B cell (primary cell): ENCODE measurements at regions not wholly inside any gene's neighbourhood (a gene's known extent, or its start where the extent isn't known, plus 50 kb on each side); places are given as distances from the start of the nearest gene placed in this dataset.

Experiments used
- ATAC-seq: fragments of 200-7000 bp; cut with Tn5 transposase; one replicate; pipeline ENCODE4 v1.10.0; 2021; ENCODE audit warnings: low read depth, mild to moderate bottlenecking, moderate number of reproducible peaks, moderate library complexity
- CTCF ChIA-PET: fragments of 350-600 bp; sonication (Branson Sonifier 250); formaldehyde crosslinking; loops from one replicate; lab custom pipeline; 2021; ENCODE audit warnings: antibody characterized with exemption, inconsistent platforms; lab: Charles Lee
- POLR2A ChIA-PET: fragments of 350-600 bp; sonication (Branson Sonifier 250); formaldehyde crosslinking; loops from one replicate; lab custom pipeline; 2021; ENCODE audit warnings: antibody characterized with exemption; lab: Charles Lee
- DNase-seq: peaks from one replicate; pipeline ENCODE4 v3.0.0; 2013
- H2AFZ ChIP-seq: 2 replicates; pipeline ENCODE4 v1.6.1; 2012; ENCODE audit warnings: mild to moderate bottlenecking, low read depth, low read length; ENCODE audit not compliant: insufficient read depth, poor library complexity, severe bottlenecking
- H3K27ac ChIP-seq, 2 donors: 1 replicate in 1 of 2; 2 replicates in 1 of 2; pipeline ENCODE4 v1.5.1; 2012 to 2013; ENCODE audit warnings: low read length in 2 of 2, mild to moderate bottlenecking in 2 of 2, moderate library complexity in 1 of 2
- H3K27me3 ChIP-seq, 4 experiments: fragments of 200-600 bp in 1 of 4; sonication (generic) in 1 of 4; replicated peaks in 1 of 4; 1 replicate in 2 of 4; 2 replicates in 2 of 4; pipeline versions ENCODE4 v1.6.1 to v1.7.0; 2013 to 2016; ENCODE audit warnings: low read length in 3 of 4, mild to moderate bottlenecking in 2 of 4, mixed read lengths in 1 of 4, moderate library complexity in 1 of 4; ENCODE audit not compliant: insufficient read depth in 4 of 4, control insufficient read depth in 3 of 4; ENCODE audit errors: control extremely low read depth in 1 of 4
- H3K36me3 ChIP-seq, 2 experiments: replicated peaks in 1 of 2; 1 replicate in 1 of 2; 2 replicates in 1 of 2; pipeline versions ENCODE4 v1.6.1 to v1.7.1; 2013; ENCODE audit warnings: low read length in 1 of 2; ENCODE audit not compliant: insufficient read depth in 2 of 2, control insufficient read depth in 1 of 2; ENCODE audit errors: control extremely low read depth in 1 of 2, extremely low read depth in 1 of 2
- H3K4me1 ChIP-seq, 2 donors: fragments of 200-600 bp in 1 of 2; sonication (generic) in 1 of 2; 1 replicate in 1 of 2; 2 replicates in 1 of 2; pipeline versions ENCODE4 v1.5.1 to v1.6.1; 2013 to 2017; ENCODE audit warnings: low read length in 2 of 2; ENCODE audit not compliant: control insufficient read depth in 2 of 2, insufficient read depth in 2 of 2
- H3K4me2 ChIP-seq: replicated peaks from 2 replicates; pipeline ENCODE3; 2012; ENCODE audit warnings: mild to moderate bottlenecking, low read depth, low read length; ENCODE audit not compliant: poor library complexity, severe bottlenecking
- H3K4me3 ChIP-seq, 5 experiments: fragments of 200-600 bp in 1 of 5; sonication (generic) in 1 of 5; 1 replicate in 3 of 5; 2 replicates in 2 of 5; pipeline versions ENCODE4 v1.5.1 to v1.7.0; 2011 to 2016; ENCODE audit warnings: low read length in 4 of 5, mild to moderate bottlenecking in 4 of 5, low read depth in 2 of 5, control low read depth in 1 of 5, moderate library complexity in 1 of 5; ENCODE audit not compliant: insufficient read depth in 1 of 5; ENCODE audit errors: control extremely low read depth in 1 of 5, extremely low read depth in 1 of 5
- H3K79me2 ChIP-seq: fragments of 200-600 bp; sonication (generic); one replicate; pipeline ENCODE4 v1.6.0; 2016; ENCODE audit warnings: low read length; ENCODE audit not compliant: control insufficient read depth, insufficient read depth
- H3K9ac ChIP-seq: fragments of 200-600 bp; sonication (generic); 2 replicates; pipeline ENCODE4 v1.6.1; 2017; ENCODE audit warnings: mild to moderate bottlenecking, low read length, moderate library complexity
- H3K9me3 ChIP-seq, 3 donors: one replicate each; pipeline versions ENCODE4 v1.6.1 to v1.7.1; 2013; ENCODE audit warnings: low read length in 2 of 3; ENCODE audit not compliant: control insufficient read depth in 2 of 3, insufficient read depth in 1 of 3; ENCODE audit errors: control extremely low read depth in 1 of 3
- H4K20me1 ChIP-seq: 2 replicates; pipeline ENCODE4 v1.6.0; 2012; ENCODE audit warnings: mild to moderate bottlenecking, low read length; ENCODE audit not compliant: insufficient read depth, control insufficient read depth, poor library complexity, severe bottlenecking
- H3K27ac Mint-ChIP-seq: one replicate; pipeline ENCODE4 v1.8.0; 2021; ENCODE audit warnings: mixed read lengths
- H3K27me3 Mint-ChIP-seq: one replicate; pipeline ENCODE4 v1.8.0; 2021; ENCODE audit warnings: mixed read lengths
- H3K4me1 Mint-ChIP-seq: one replicate; pipeline ENCODE4 v1.8.0; 2021; ENCODE audit warnings: mixed read lengths
- H3K4me3 Mint-ChIP-seq: one replicate; pipeline ENCODE4 v1.8.0; 2021; ENCODE audit warnings: mixed read lengths
- H3K9me3 Mint-ChIP-seq: one replicate; pipeline ENCODE4 v1.8.0; 2022; ENCODE audit warnings: mixed read lengths; ENCODE audit not compliant: insufficient read depth
- CTCF ChIP-seq: fragments of 200-600 bp; IDR thresholded peaks from one replicate; pipeline ENCODE4 v1.8.0; 2022; ENCODE audit warnings: antibody characterized with exemption, mild to moderate bottlenecking
- EZH2 ChIP-seq: IDR thresholded peaks from 2 replicates; pipeline ENCODE4 v1.6.1; 2012; ENCODE audit warnings: borderline replicate concordance, low read depth, mild to moderate bottlenecking, moderate library complexity, low read length; ENCODE audit not compliant: insufficient read depth, poor library complexity, severe bottlenecking
- WGBS: methylation state at CpG from one replicate; pipeline ENCODE4 v1.1.5; 2013; ENCODE audit warnings: missing lambda C conversion rate; ENCODE audit not compliant: insufficient coverage; 5-methylcytosine and 5-hydroxymethylcytosine counted together
- intact Hi-C: fragments of 100-400 bp; cut with micrococcal nuclease; formaldehyde crosslinking; loops from one replicate; pipeline ENCODE4 v1.10.0; 2022

DNA sequence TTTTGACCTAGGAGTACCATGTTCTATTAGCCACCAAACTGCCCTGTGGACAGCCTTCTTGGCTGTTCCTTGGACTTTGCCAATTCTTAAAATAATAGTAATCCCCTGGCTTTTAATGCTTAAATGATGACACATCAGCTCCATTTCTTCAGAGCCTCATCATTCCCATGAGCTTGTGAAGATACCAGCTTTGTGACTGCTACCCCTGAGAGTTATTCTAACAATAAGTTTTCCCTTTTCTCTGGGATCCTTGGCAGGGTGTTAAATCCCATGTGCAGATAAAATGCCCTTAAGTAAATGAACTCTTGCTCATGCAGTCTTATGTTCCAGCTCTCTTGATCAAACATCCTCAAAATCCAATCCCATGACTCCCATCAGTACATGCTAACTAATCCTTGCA lies 415.3 kb downstream of the CETN3 start:
- POLR2A ChIA-PET, result no interaction called here
- no peaks in the 10 kb centered on the region for H3K9me3 ChIP-seq
- H3K79me2 ChIP-seq, result no peaks in the 10 kb centered on the region
- no peak for ATAC-seq
- Mint-ChIP-seq H3K4me3 (no peak overlapping the region), H3K4me1 (peaks cover 9% of the 10 kb centered on the region), H3K9me3 (no peaks in the 10 kb centered on the region), H3K27me3 (peaks cover 4% of the 10 kb centered on the region), H3K27ac (no peak overlapping the region)
- no peak overlapping the region for H2AFZ ChIP-seq
- intact Hi-C loops, result no loop called here
- CTCF ChIA-PET, result no interaction called here
- H3K36me3 ChIP-seq, result no peaks in the 10 kb centered on the region
- no peak overlapping the region for H3K4me3 ChIP-seq
- DNase-seq, result no peak
- no peaks in the 10 kb centered on the region for H3K27me3 ChIP-seq
- H4K20me1 ChIP-seq, result no peaks in the 10 kb centered on the region
- H3K4me1 ChIP-seq, result no peaks in the 10 kb centered on the region
- no peak overlapping the region for H3K27ac ChIP-seq
- TF ChIP-seq EZH2 (no peak), CTCF (no peak)
- no peak overlapping the region for H3K4me2 ChIP-seq
- no peak overlapping the region for H3K9ac ChIP-seq

DNA sequence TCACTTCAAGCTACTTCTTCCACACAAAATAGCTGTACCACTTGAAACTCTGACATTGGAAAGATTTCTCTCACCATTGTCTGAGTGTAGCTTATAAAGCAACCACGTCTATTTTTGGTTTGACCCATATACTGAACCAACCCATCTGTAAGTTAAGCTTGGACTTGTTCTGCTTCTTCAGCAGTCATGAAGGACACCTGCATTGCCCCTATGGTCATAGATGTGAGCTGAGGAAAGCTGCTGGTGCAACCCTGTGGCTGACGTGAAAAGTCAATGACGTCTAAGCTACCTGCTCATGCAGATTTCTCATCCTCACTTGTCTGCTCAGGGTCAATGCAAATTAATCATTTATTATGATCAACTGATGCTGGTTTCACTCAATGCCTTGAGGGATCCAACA lies 417.4 kb downstream of the CETN3 start:
- no peak overlapping the region for H3K27ac Mint-ChIP-seq

More for the DNA sequence above, 417.4 kb downstream of the CETN3 start:
- H3K9me3 Mint-ChIP-seq, result no peaks in the 10 kb centered on the region
- no peak overlapping the region for H2AFZ ChIP-seq
- ChIA-PET CTCF (interaction anchor here (0.6 kb wide), 1 partner anchor 14 kb away, joined by 3 read pairs; no protein-coding TSS in a partner anchor), POLR2A (no interaction called here)
- WGBS, result 67% methylated on average over 1 of the region's 3 CpGs
- H3K4me2 ChIP-seq, result no peak overlapping the region
- H3K9me3 ChIP-seq, result no peaks in the 10 kb centered on the region
- H3K27me3 ChIP-seq, result no peaks in the 10 kb centered on the region
- H3K79me2 ChIP-seq, result no peaks in the 10 kb centered on the region
- TF ChIP-seq EZH2, result no peak
- TF ChIP-seq CTCF, result no peak
- H3K4me3 ChIP-seq, result no peak overlapping the region
- no peaks in the 10 kb centered on the region for H4K20me1 ChIP-seq
- peaks cover 4% of the 10 kb centered on the region for H3K4me1 Mint-ChIP-seq
- DNase-seq (no peak), ATAC-seq (no peak)
- no peaks in the 10 kb centered on the region for H3K36me3 ChIP-seq
- H3K9ac ChIP-seq, result no peak overlapping the region
- H3K4me3 Mint-ChIP-seq, result no peak overlapping the region
- H3K27ac ChIP-seq, result no peak overlapping the region
- intact Hi-C loops, result no loop called here
- no peaks in the 10 kb centered on the region for H3K27me3 Mint-ChIP-seq
- no peaks in the 10 kb centered on the region for H3K4me1 ChIP-seq
